ENCODE measurements at regions not wholly inside any gene's neighbourhood (a gene's known extent, or its start where the extent isn't known, plus 50 kb on each side); places are given as distances from the start of the nearest gene placed in this dataset.

DNA sequence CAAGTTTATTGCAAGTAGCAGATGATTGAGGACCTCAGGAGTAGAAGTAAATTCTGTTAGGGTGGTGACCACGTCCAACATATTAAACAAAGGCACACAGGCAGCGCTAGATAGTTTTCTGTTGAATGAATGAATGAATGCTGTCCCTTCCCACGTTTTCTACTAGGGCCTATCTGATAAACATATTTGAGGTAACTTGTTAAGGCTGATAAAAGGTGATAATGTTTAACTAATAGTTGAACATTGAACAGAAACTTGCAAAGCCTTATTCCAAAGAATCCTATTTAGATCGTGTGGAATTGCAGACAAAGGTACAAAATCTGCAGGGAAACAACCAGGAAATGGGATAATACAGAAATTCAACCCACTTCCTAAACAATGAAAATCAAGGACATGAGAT is 559.5 kb upstream of the SEMA6D start:
- Histone ChIP-seq H3K36me3 (ENCODE audit: control insufficient read depth in 1 of 2, insufficient read depth in 2 of 2, low read length in 1 of 2) (no peaks in the 10 kb centered on the region), H3K4me3 (ENCODE audit: low read length in 2 of 2) (no peak overlapping the region), H3K27me3 (ENCODE audit: control insufficient read depth in 1 of 2, insufficient read depth in 2 of 2, low read length in 1 of 2) (no peaks in the 10 kb centered on the region), H3K4me1 (ENCODE audit: control insufficient read depth in 1 of 2, insufficient read depth in 2 of 2, low read length in 2 of 2) (no peaks in the 10 kb centered on the region), H3K9me3 (ENCODE audit: control insufficient read depth, low read length) (no peaks in the 10 kb centered on the region), H3K27ac (ENCODE audit: low read depth in 1 of 2, low read length in 2 of 2) (no peak overlapping the region)
- 81 to 84% methylated on average over 4 of the region's 4 CpGs for WGBS, 2 donors
- intact Hi-C loops (cut with DNase I): no loop called here
- DNase-seq (no peak), ATAC-seq (ENCODE audit: low FRiP score) (no peak)

DNA sequence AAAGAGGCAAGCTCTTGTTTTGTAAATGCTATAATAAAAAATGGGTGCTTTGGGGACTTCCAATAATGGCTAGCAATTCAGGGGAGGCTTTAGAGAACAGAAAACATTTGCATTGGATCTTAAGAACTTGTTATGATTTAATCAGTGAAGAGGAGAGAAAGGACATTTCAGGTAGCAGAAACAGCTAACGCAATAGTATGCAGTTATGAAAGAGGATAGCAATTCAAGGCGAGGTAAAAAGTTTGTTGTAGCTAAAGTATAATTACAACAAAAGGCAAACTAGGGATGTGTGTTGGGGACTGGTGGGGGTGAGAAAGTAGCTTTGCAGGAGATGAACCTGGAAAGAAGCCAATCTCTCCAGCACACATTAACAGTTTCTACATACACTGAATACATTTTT is 558.7 kb upstream of the SEMA6D start:
- no peaks in the 10 kb centered on the region for H3K27me3 ChIP-seq (ENCODE audit: control insufficient read depth in 1 of 2, insufficient read depth in 2 of 2, low read length in 1 of 2)
- WGBS, 2 donors: 91 to 97% methylated on average over 2 of the region's 2 CpGs
- intact Hi-C loops (cut with DNase I): no loop called here
- no peaks in the 10 kb centered on the region for H3K9me3 ChIP-seq (ENCODE audit: control insufficient read depth, low read length)
- ATAC-seq (ENCODE audit: low FRiP score) (no peak), DNase-seq (no peak)
- H3K4me3 ChIP-seq (ENCODE audit: low read length in 2 of 2): no peak overlapping the region
- no peak overlapping the region for H3K27ac ChIP-seq (ENCODE audit: low read depth in 1 of 2, low read length in 2 of 2)
- H3K36me3 ChIP-seq (ENCODE audit: control insufficient read depth in 1 of 2, insufficient read depth in 2 of 2, low read length in 1 of 2): no peaks in the 10 kb centered on the region
- H3K4me1 ChIP-seq (ENCODE audit: control insufficient read depth in 1 of 2, insufficient read depth in 2 of 2, low read length in 2 of 2): no peaks in the 10 kb centered on the region

DNA sequence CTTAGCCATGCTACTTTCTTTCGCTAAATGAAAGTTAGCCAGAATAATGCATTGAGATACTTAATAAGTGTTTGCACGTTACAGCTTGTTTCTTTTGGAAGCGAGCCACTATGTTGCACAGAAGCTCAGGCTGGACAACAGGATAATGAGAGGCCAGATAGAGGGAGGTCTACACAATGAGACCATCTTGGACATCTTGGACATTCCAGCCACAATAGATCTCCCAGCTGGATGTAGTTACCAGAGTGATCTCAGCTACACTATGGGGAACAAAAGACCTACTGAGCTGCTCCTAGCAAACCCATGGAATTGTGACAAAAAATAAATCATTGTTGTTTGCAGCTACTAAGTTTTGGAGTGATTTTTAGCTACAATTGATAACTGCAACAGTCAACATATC is 540.1 kb upstream of the SEMA6D start:
- intact Hi-C loops (cut with DNase I): no loop called here
- WGBS, 2 donors: 73 to 76% methylated on average over 3 of the region's 3 CpGs
- H3K27ac ChIP-seq (ENCODE audit: low read depth in 1 of 2, low read length in 2 of 2): no peak overlapping the region

DNA sequence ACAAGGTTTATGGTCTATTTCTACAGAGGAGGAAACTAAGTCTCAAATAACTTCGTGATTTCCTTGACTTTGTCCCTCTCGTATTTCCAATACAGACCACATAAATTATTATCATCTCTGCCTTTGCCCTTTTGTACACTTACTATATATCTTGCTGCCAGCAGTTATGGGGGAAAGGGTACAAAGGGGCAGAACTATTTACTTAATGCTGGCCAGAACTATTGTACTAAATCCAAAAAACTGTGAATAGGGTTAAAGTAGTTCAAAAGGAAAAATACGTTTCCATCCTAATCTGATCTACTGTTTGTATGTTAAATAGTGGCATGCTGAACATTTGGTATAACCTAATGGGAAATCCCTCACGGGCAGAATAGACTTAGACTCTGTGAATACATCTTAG is 537.3 kb upstream of the SEMA6D start:
- Histone ChIP-seq H3K4me3 (ENCODE audit: low read length in 2 of 2) (no peak overlapping the region), H3K4me1 (ENCODE audit: control insufficient read depth in 1 of 2, insufficient read depth in 2 of 2, low read length in 2 of 2) (no peaks in the 10 kb centered on the region), H3K36me3 (ENCODE audit: control insufficient read depth in 1 of 2, insufficient read depth in 2 of 2, low read length in 1 of 2) (no peaks in the 10 kb centered on the region), H3K9me3 (ENCODE audit: control insufficient read depth, low read length) (no peaks in the 10 kb centered on the region), H3K27ac (ENCODE audit: low read depth in 1 of 2, low read length in 2 of 2) (no peak overlapping the region), H3K27me3 (ENCODE audit: control insufficient read depth in 1 of 2, insufficient read depth in 2 of 2, low read length in 1 of 2) (peaks cover 0 to 1% of the 10 kb centered on the region in 2 donors)
- ATAC-seq (ENCODE audit: low FRiP score) (no peak), DNase-seq (no peak)
- 33 to 64% methylated on average over 4 of the region's 4 CpGs for WGBS, 2 donors
- intact Hi-C loops (cut with DNase I): no loop called here

More for the DNA sequence above, 540.1 kb upstream of the SEMA6D start:
- H3K4me3 ChIP-seq (ENCODE audit: low read length in 2 of 2): no peak overlapping the region
- ATAC-seq (ENCODE audit: low FRiP score) (no peak), DNase-seq (no peak)
- H3K9me3 ChIP-seq (ENCODE audit: control insufficient read depth, low read length): no peaks in the 10 kb centered on the region
- H3K36me3 ChIP-seq (ENCODE audit: control insufficient read depth in 1 of 2, insufficient read depth in 2 of 2, low read length in 1 of 2): no peaks in the 10 kb centered on the region
- H3K4me1 ChIP-seq (ENCODE audit: control insufficient read depth in 1 of 2, insufficient read depth in 2 of 2, low read length in 2 of 2): no peaks in the 10 kb centered on the region
- H3K27me3 ChIP-seq (ENCODE audit: control insufficient read depth in 1 of 2, insufficient read depth in 2 of 2, low read length in 1 of 2): peaks cover 0 to 1% of the 10 kb centered on the region in 2 donors

DNA sequence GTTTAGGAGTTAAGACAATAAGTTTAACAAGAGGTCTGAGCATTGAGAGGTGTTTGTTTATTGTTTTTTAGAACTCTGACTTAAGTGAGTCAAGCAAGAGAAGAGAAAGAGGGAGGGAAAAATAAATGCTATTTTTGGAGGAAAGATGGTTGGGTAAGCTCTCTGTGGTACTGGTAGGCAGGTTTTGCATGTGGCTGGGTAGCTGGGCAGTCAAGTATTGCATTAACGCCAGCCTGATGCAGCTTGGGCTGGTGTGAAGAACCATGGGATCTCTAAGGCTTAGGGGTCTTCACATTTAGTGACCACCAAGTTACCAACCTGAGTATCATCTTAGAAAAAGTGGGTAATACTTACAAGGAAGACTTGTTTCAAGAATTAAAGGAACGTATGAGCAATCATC is 534.5 kb upstream of the SEMA6D start:
- no peak overlapping the region for H3K4me3 ChIP-seq (ENCODE audit: low read length in 2 of 2)
- 48 to 80% methylated on average over 2 of the region's 2 CpGs for WGBS, 2 donors
- intact Hi-C loops (cut with DNase I): no loop called here
- ATAC-seq (ENCODE audit: low FRiP score): no peak
- H3K9me3 ChIP-seq (ENCODE audit: control insufficient read depth, low read length): no peaks in the 10 kb centered on the region
- H3K27me3 ChIP-seq (ENCODE audit: control insufficient read depth in 1 of 2, insufficient read depth in 2 of 2, low read length in 1 of 2): no peaks in the 10 kb centered on the region
- H3K27ac ChIP-seq (ENCODE audit: low read depth in 1 of 2, low read length in 2 of 2): no peak overlapping the region
- H3K4me1 ChIP-seq (ENCODE audit: control insufficient read depth in 1 of 2, insufficient read depth in 2 of 2, low read length in 2 of 2): no peaks in the 10 kb centered on the region
- DNase-seq: no peak
- H3K36me3 ChIP-seq (ENCODE audit: control insufficient read depth in 1 of 2, insufficient read depth in 2 of 2, low read length in 1 of 2): no peaks in the 10 kb centered on the region

DNA sequence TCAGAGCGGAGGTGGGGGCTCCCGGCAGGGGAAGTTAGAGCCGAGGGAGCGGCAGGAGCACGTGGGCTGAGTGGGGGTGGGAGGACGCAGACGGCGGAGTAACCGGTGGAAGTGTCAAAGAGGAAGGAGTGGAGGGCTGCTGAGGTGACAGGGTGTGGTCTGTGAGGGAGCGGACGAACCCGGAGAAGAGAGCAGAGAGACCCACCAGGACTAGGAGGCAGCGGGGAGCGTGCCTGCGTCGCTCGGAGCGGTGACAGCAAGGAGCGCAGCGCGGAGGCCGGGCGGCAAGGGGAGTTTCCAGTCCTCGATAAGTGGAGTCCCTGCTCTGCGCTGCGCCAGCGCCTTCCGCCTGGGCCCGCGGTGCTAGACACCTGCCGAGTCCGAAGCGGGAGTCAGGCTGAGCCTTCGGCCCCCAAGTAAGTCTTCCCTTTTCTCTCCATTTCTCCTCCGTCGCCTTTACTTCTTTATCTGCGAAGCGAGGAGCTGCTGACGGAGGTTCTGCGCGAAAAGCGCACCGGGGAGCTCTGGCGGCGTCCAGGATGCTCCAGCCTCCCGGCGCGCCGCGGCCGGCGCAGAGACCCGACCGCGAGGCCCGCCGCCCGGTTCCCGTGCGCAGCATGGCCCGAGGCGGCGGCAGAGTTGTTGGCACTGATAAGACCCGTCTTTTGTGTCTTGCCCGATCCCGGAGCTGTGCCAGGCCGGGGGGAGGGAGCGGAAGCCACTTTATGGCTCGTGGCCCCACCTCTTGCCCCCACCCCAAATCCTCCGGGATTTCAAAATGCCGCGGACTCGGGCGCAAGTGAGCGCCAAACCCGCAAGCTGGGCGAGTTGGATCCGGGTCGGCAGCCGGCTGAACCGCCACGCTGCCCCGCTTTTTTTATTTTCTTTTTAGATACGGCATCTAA is 533.0 kb upstream of the SEMA6D start:
- peak; percentile 61 to 78 for DNase-seq
- Histone ChIP-seq H3K4me1 (ENCODE audit: control insufficient read depth in 1 of 2, insufficient read depth in 2 of 2, low read length in 2 of 2) (no peaks in the 10 kb centered on the region), H3K27ac (ENCODE audit: low read depth in 1 of 2, low read length in 2 of 2) (no peak overlapping the region), H3K27me3 (ENCODE audit: control insufficient read depth in 1 of 2, insufficient read depth in 2 of 2, low read length in 1 of 2) (no peaks in the 10 kb centered on the region), H3K36me3 (ENCODE audit: control insufficient read depth in 1 of 2, insufficient read depth in 2 of 2, low read length in 1 of 2) (no peaks in the 10 kb centered on the region), H3K9me3 (ENCODE audit: control insufficient read depth, low read length) (no peaks in the 10 kb centered on the region), H3K4me3 (ENCODE audit: low read length in 2 of 2) (peak overlapping the region; percentile 67 to 99)
- WGBS, 2 donors: 1% methylated on average over 76 to 84 of the region's 84 CpGs
- intact Hi-C loops (cut with DNase I): no loop called here
- peak; percentile 71 for ATAC-seq (ENCODE audit: low FRiP score)

DNA sequence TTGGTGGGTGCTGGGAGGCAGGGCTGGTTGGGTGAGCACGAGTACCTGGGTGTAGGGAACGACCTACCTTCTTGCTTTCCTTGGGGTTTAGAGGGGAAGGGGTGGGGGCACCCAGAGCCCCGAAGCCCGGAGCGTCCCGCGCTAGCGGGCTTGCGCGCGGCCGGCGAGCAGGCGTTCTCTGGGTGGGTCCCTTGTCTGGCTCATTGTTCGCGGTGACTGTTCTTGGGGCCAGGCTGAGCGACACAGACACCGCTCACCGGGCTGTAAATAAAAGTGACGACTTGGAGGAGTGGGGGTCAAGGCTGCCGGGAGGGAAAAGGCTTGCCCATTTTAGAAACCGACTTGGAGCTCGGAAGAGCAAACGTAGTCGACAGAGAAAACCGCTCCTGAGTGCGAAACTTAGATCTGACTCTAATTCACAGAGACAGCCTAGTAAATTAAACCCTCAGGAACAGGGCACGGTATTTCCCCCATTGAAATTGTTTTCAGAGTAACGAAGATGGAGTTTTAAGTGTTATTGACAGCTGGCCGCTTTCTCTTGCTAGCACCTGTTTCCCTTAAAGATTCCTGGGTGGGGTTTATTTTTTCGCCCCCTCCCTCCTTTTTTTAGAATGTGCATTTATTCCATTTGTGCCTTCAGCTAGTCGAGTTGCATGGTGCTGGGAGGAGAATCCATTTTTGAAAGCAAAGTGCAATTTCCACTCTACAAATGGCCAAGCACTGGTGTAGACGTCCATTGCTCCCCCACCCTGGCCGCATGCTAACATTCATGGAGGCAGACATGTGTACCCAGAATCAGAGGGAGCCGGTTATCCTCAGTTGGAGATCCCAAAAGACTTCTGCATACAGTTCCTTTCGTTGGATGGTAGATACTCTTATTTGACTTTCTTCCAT is 532.1 kb upstream of the SEMA6D start:
- peak; percentile 46 to 67 for DNase-seq
- no peak overlapping the region for H3K27ac ChIP-seq (ENCODE audit: low read depth in 1 of 2, low read length in 2 of 2)
- intact Hi-C loops (cut with DNase I): no loop called here

DNA sequence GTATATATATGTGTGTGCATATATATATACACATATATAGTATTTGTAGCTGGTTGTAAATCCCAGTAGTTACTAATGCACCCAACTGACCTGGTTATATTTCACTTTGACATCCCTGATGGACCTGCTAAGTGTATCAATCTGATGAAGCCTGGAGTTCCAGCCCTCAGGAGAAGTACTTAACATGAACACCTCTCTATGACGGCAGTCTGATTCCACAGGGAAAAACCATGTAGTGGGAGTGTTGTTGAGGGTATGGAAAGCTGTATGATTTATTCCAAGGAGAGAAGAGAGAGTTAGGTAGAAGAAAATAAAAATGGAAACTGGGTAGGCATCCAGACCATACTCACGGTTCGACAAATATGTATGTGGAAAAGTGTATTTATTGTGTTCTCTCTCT is 531.2 kb upstream of the SEMA6D start:
- no peak for DNase-seq
- Histone ChIP-seq H3K4me3 (ENCODE audit: low read length in 2 of 2) (no peak overlapping the region), H3K9me3 (ENCODE audit: control insufficient read depth, low read length) (no peaks in the 10 kb centered on the region), H3K36me3 (ENCODE audit: control insufficient read depth in 1 of 2, insufficient read depth in 2 of 2, low read length in 1 of 2) (no peaks in the 10 kb centered on the region), H3K27ac (ENCODE audit: low read depth in 1 of 2, low read length in 2 of 2) (no peak overlapping the region), H3K27me3 (ENCODE audit: control insufficient read depth in 1 of 2, insufficient read depth in 2 of 2, low read length in 1 of 2) (no peaks in the 10 kb centered on the region), H3K4me1 (ENCODE audit: control insufficient read depth in 1 of 2, insufficient read depth in 2 of 2, low read length in 2 of 2) (no peaks in the 10 kb centered on the region)
- intact Hi-C loops (cut with DNase I): no loop called here
- 82 to 98% methylated on average over 3 of the region's 3 CpGs for WGBS, 2 donors
- no peak for ATAC-seq (ENCODE audit: low FRiP score)

More for the DNA sequence above, 532.1 kb upstream of the SEMA6D start:
- Histone ChIP-seq H3K27me3 (ENCODE audit: control insufficient read depth in 1 of 2, insufficient read depth in 2 of 2, low read length in 1 of 2) (no peaks in the 10 kb centered on the region), H3K4me1 (ENCODE audit: control insufficient read depth in 1 of 2, insufficient read depth in 2 of 2, low read length in 2 of 2) (no peaks in the 10 kb centered on the region), H3K9me3 (ENCODE audit: control insufficient read depth, low read length) (no peaks in the 10 kb centered on the region), H3K36me3 (ENCODE audit: control insufficient read depth in 1 of 2, insufficient read depth in 2 of 2, low read length in 1 of 2) (no peaks in the 10 kb centered on the region), H3K4me3 (ENCODE audit: low read length in 2 of 2) (peak overlapping the region; percentile 67 to 99)
- peak; percentile 51 for ATAC-seq (ENCODE audit: low FRiP score)
- WGBS, 2 donors: 9 to 10% methylated on average over 36 of the region's 36 CpGs

Measured in aorta (tissue), 5 donors.